H1 (cell line): ENCODE measurements at regions not wholly inside any gene's neighbourhood (a gene's known extent, or its start where the extent isn't known, plus 50 kb on each side); places are given as distances from the start of the nearest gene placed in this dataset.

Experiments
- CTCF ChIA-PET: fragments of 300-600 bp; sonication (Branson Sonifier 250); formaldehyde crosslinking; loops from one replicate; lab custom pipeline; 2021; ENCODE audit not compliant: partially characterized antibody; lab: Charles Lee
- POLR2A ChIA-PET: fragments of 300-600 bp; sonication (Branson Sonifier 250); formaldehyde crosslinking; loops from one replicate; lab custom pipeline; 2021; ENCODE audit warnings: inconsistent platforms; ENCODE audit not compliant: partially characterized antibody; lab: Charles Lee
- DNase-seq, 2 experiments: peaks; one replicate each; pipeline versions ENCODE4 v3.0.0 to v3.0.0-alpha.2; 2010 to 2022; ENCODE audit warnings: low spot score in 2 of 2, low read depth in 1 of 2, mixed read lengths in 1 of 2
- FAIRE-seq: peaks from 2 replicates; lab custom pipeline; 2011; peaks lifted over from hg19 to GRCh38; lab: Jason Lieb, UNC
- H2AFZ ChIP-seq: 2 replicates; pipeline ENCODE4 v1.8.1; 2012; ENCODE audit warnings: low read length, inconsistent platforms
- H2AK5ac ChIP-seq: 2 replicates; pipeline ENCODE4 v1.6.1; 2013; ENCODE audit warnings: low read depth, low read length
- H2BK120ac ChIP-seq: replicated peaks from 2 replicates; pipeline ENCODE3; 2013; ENCODE audit warnings: low read depth, low read length, inconsistent platforms
- H2BK12ac ChIP-seq: 2 replicates; pipeline ENCODE4 v1.6.1; 2013; ENCODE audit warnings: low read depth, low read length
- H2BK15ac ChIP-seq: 2 replicates; pipeline ENCODE4 v1.6.1; 2013; ENCODE audit warnings: low read length
- H2BK20ac ChIP-seq: 2 replicates; pipeline ENCODE4 v1.6.1; 2013; ENCODE audit warnings: low read length
- H2BK5ac ChIP-seq: 2 replicates; pipeline ENCODE4 v1.6.1; 2013; ENCODE audit warnings: low read depth, low read length
- H3K14ac ChIP-seq: 2 replicates; pipeline ENCODE4 v1.6.1; 2013; ENCODE audit warnings: inconsistent platforms; ENCODE audit not compliant: insufficient read length
- H3K18ac ChIP-seq: 2 replicates; pipeline ENCODE4 v1.6.1; 2013; ENCODE audit warnings: low read length; ENCODE audit errors: extremely low read depth
- H3K23ac ChIP-seq: 2 replicates; pipeline ENCODE4 v1.6.1; 2013; ENCODE audit warnings: inconsistent platforms; ENCODE audit not compliant: insufficient read length
- H3K23me2 ChIP-seq: 2 replicates; pipeline ENCODE4 v1.6.1; 2013; ENCODE audit warnings: low read depth, low read length
- H3K27ac ChIP-seq: 2 replicates; pipeline ENCODE4 v1.6.1; 2011; ENCODE audit warnings: low read depth, low read length, inconsistent platforms
- H3K27me3 ChIP-seq, 4 experiments: replicated peaks in 1 of 4; 1 replicate in 1 of 4; 2 replicates in 3 of 4; pipeline versions ENCODE4 v1.6.1 to v1.8.1; 2011 to 2013; ENCODE audit warnings: low read length in 3 of 4, mild to moderate bottlenecking in 3 of 4, inconsistent platforms in 2 of 4, mixed read lengths in 2 of 4, moderate library complexity in 1 of 4; ENCODE audit not compliant: control insufficient read depth in 3 of 4, insufficient read depth in 3 of 4; ENCODE audit errors: extremely low read depth in 1 of 4
- H3K36me3 ChIP-seq, 4 experiments: 2 replicates each; pipeline versions ENCODE4 v1.6.1 to v1.8.1; 2011 to 2013; ENCODE audit warnings: mild to moderate bottlenecking in 4 of 4, low read length in 3 of 4, moderate library complexity in 2 of 4, control low read depth in 1 of 4, inconsistent platforms in 1 of 4; ENCODE audit not compliant: insufficient read depth in 4 of 4, control insufficient read depth in 2 of 4
- H3K4ac ChIP-seq: replicated peaks from 2 replicates; pipeline ENCODE3; 2013; ENCODE audit warnings: low read length, low read depth, mixed read lengths, inconsistent platforms; ENCODE audit not compliant: insufficient read length
- H3K4me1 ChIP-seq, 4 experiments: replicated peaks in 1 of 4; 1 replicate in 1 of 4; 2 replicates in 3 of 4; pipeline versions ENCODE4 v1.6.1 to v1.8.1; 2011 to 2013; ENCODE audit warnings: low read length in 3 of 4, inconsistent platforms in 2 of 4, mixed read lengths in 1 of 4; ENCODE audit not compliant: insufficient read depth in 4 of 4, control insufficient read depth in 3 of 4
- H3K4me2 ChIP-seq, 2 experiments: 2 replicates each; pipeline versions ENCODE4 v1.6.1 to v1.8.1; 2011 to 2013; ENCODE audit warnings: low read depth in 2 of 2, low read length in 2 of 2, control low read depth in 1 of 2, inconsistent platforms in 1 of 2, mild to moderate bottlenecking in 1 of 2; ENCODE audit not compliant: insufficient read depth in 1 of 2
- H3K4me3 ChIP-seq, 4 experiments: fragments of 200-600, 300-600 bp in 1 of 4; sonication (generic), shearing (Covaris generic), sonication (Bioruptor Twin) in 1 of 4; 2 replicates each; pipeline versions ENCODE4 v1.5.1 to v1.8.1; 2011 to 2016; ENCODE audit warnings: low read length in 4 of 4, low read depth in 3 of 4, control low read depth in 2 of 4, inconsistent platforms in 2 of 4, mild to moderate bottlenecking in 2 of 4, mixed read lengths in 1 of 4, moderate library complexity in 1 of 4; ENCODE audit not compliant: insufficient read depth in 2 of 4; ENCODE audit errors: extremely low read depth in 1 of 4
- H3K56ac ChIP-seq: replicated peaks from 2 replicates; pipeline ENCODE3; 2013; ENCODE audit warnings: low read depth, mild to moderate bottlenecking, mixed read lengths, low read length, inconsistent platforms; ENCODE audit not compliant: insufficient read length
- H3K79me1 ChIP-seq: 2 replicates; pipeline ENCODE4 v1.6.1; 2013; ENCODE audit warnings: low read depth, low read length, control low read depth
- H3K79me2 ChIP-seq, 2 experiments: 2 replicates each; pipeline versions ENCODE4 v1.6.1 to v1.8.1; 2012 to 2013; ENCODE audit warnings: low read length in 2 of 2, mild to moderate bottlenecking in 2 of 2, inconsistent platforms in 1 of 2; ENCODE audit not compliant: insufficient read depth in 2 of 2, control insufficient read depth in 1 of 2
- H3K9ac ChIP-seq, 4 experiments: replicated peaks in 1 of 4; 1 replicate in 1 of 4; 2 replicates in 3 of 4; pipeline versions ENCODE4 v1.6.1 to v1.8.1; 2011 to 2013; ENCODE audit warnings: low read depth in 3 of 4, low read length in 3 of 4, control low read depth in 2 of 4, mild to moderate bottlenecking in 2 of 4, moderate library complexity in 2 of 4, inconsistent platforms in 1 of 4; ENCODE audit errors: extremely low read depth in 1 of 4
- H3K9me3 ChIP-seq, 2 experiments: 2 replicates each; pipeline versions ENCODE4 v1.6.1 to v1.8.1; 2012 to 2013; ENCODE audit warnings: mild to moderate bottlenecking in 2 of 2, moderate library complexity in 2 of 2, control low read depth in 1 of 2, inconsistent platforms in 1 of 2, low read depth in 1 of 2, low read length in 1 of 2, mixed read lengths in 1 of 2; ENCODE audit not compliant: insufficient read depth in 2 of 2
- H4K20me1 ChIP-seq, 2 experiments: replicated peaks in 1 of 2; 2 replicates each; pipeline versions ENCODE3 to v1.8.1; 2011 to 2013; ENCODE audit warnings: inconsistent platforms in 2 of 2, low read length in 2 of 2, mild to moderate bottlenecking in 1 of 2; ENCODE audit not compliant: insufficient read depth in 2 of 2, control insufficient read depth in 1 of 2
- H4K5ac ChIP-seq: 2 replicates; pipeline ENCODE4 v1.6.1; 2013; ENCODE audit warnings: low read length, low read depth, mixed read lengths, inconsistent platforms; ENCODE audit not compliant: insufficient read length
- H4K8ac ChIP-seq: 2 replicates; pipeline ENCODE4 v1.8.0; 2013; ENCODE audit warnings: mild to moderate bottlenecking, moderate library complexity, low read length, inconsistent platforms; ENCODE audit not compliant: insufficient read depth; ENCODE audit errors: extremely low read depth
- H4K91ac ChIP-seq: replicated peaks from 2 replicates; pipeline ENCODE3; 2013; ENCODE audit warnings: low read length, mixed read lengths, inconsistent platforms; ENCODE audit not compliant: insufficient read length
- E2F6 ChIP-seq: IDR thresholded peaks from 2 replicates; pipeline ENCODE4 v1.6.1; 2012; ENCODE audit warnings: inconsistent platforms
- HDAC6 ChIP-seq: IDR thresholded peaks from one replicate; pipeline ENCODE4 v1.7.1; 2012; ENCODE audit warnings: low read depth, mild to moderate bottlenecking, inconsistent platforms, low read length, moderate library complexity
- JUN ChIP-seq: IDR thresholded peaks from 2 replicates; pipeline ENCODE4 v1.6.1; 2011; ENCODE audit warnings: low read depth, mild to moderate bottlenecking, improper control_type of control experiment, low read length
- MAFK ChIP-seq: IDR thresholded peaks from 2 replicates; pipeline ENCODE4 v1.6.1; 2012; ENCODE audit warnings: low read depth, mild to moderate bottlenecking, improper control_type of control experiment, low read length
- NANOG ChIP-seq: IDR thresholded peaks from 2 replicates; pipeline ENCODE4 v1.6.1; 2011; ENCODE audit warnings: low read length, low read depth, mild to moderate bottlenecking, inconsistent platforms; ENCODE audit not compliant: insufficient read depth, poor library complexity, severe bottlenecking
- PHF8 ChIP-seq: fragments of 200-600 bp; sonication (generic); conservative IDR thresholded peaks from 2 replicates; pipeline ENCODE4 v1.7.1; 2012; ENCODE audit warnings: low read depth, mild to moderate bottlenecking, inconsistent platforms, low read length, moderate library complexity
- POLR2AphosphoS5 ChIP-seq: IDR thresholded peaks from 2 replicates; pipeline ENCODE4 v1.6.1; 2011; ENCODE audit warnings: low read depth, low read length
- SIN3A ChIP-seq, 2 experiments: IDR thresholded peaks in 1 of 2; conservative IDR thresholded peaks in 1 of 2; 2 replicates each; pipeline ENCODE4 v1.6.1; 2011 to 2012; ENCODE audit warnings: low read length in 2 of 2, improper control_type of control experiment in 1 of 2, low read depth in 1 of 2, mild to moderate bottlenecking in 1 of 2
- SP1 ChIP-seq: IDR thresholded peaks from 2 replicates; pipeline ENCODE4 v1.6.1; 2011; ENCODE audit warnings: low read depth, low read length
- SUZ12 ChIP-seq: fragments of 200-600 bp; sonication (generic); IDR thresholded peaks from 2 replicates; pipeline ENCODE4 v1.6.1; 2012; ENCODE audit warnings: mild to moderate bottlenecking, inconsistent platforms, low read length, moderate library complexity, mixed read lengths
- TAF1 ChIP-seq: IDR thresholded peaks from 2 replicates; pipeline ENCODE4 v1.6.1; 2011; ENCODE audit warnings: mild to moderate bottlenecking, low read depth, low read length
- WGBS, 2 experiments: shearing (Covaris generic) in 1 of 2; methylation state at CpG; one replicate each; pipeline versions ENCODE4 v1.1.6 to v1.1.7; 2013 to 2015; ENCODE audit warnings: low lambda C conversion rate in 2 of 2, mixed read lengths in 2 of 2, inconsistent platforms in 1 of 2, low coverage in 1 of 2, missing lambda C conversion rate in 1 of 2; ENCODE audit not compliant: insufficient replicate concordance in 2 of 2, insufficient coverage in 1 of 2, insufficient read length in 1 of 2; ENCODE audit errors: extremely low coverage in 1 of 2, missing lambda C conversion rate in 1 of 2; 5-methylcytosine and 5-hydroxymethylcytosine counted together
- TF ChIP-seq, protein P1 (sequence below), 3 experiments: IDR thresholded peaks; 1 replicate in 2 of 3; 2 replicates in 1 of 3; pipeline versions ENCODE4 v1.5.1 to v1.6.1; 2011; ENCODE audit warnings: low read length in 3 of 3, mild to moderate bottlenecking in 3 of 3, inconsistent platforms in 2 of 3, low read depth in 1 of 3, moderate library complexity in 1 of 3; ENCODE audit not compliant: insufficient read depth in 1 of 3; ENCODE audit errors: control extremely low read depth in 1 of 3

GRCh38 chr12:76144245-76144549 is 59.7 kb upstream of the NAP1L1 start:
- no peaks in the 10 kb centered on the region for H3K4me1 ChIP-seq
- H3K18ac ChIP-seq: no peak overlapping the region
- ChIA-PET CTCF (interaction anchor here (0.7 to 3.1 kb wide), 2 partner anchors 15 to 34 kb away, joined by 3 to 14 read pairs; no protein-coding TSS in a partner anchor), POLR2A (no interaction called here)
- H3K27me3 ChIP-seq: no peaks in the 10 kb centered on the region
- H4K8ac ChIP-seq: no peak overlapping the region
- H3K9ac ChIP-seq: no peak overlapping the region
- WGBS, 2 experiments: 73% methylated on average over 1 of the region's 1 CpG; no CpG with 5 or more reads in 1 of the 2 experiments
- H2BK12ac ChIP-seq: no peak overlapping the region
- no peak overlapping the region for H4K5ac ChIP-seq
- H3K36me3 ChIP-seq: no peaks in the 10 kb centered on the region
- no peak overlapping the region for H2BK5ac ChIP-seq
- no peak overlapping the region for H3K23ac ChIP-seq
- no peak overlapping the region for H3K4me2 ChIP-seq
- H3K79me2 ChIP-seq: no peaks in the 10 kb centered on the region
- no peaks in the 10 kb centered on the region; the same call in 1 of the 2 replicates for H3K23me2 ChIP-seq
- no peak overlapping the region for H2BK120ac ChIP-seq
- H3K14ac ChIP-seq: no peak overlapping the region
- H3K56ac ChIP-seq: no peak overlapping the region
- no peak overlapping the region for H2AFZ ChIP-seq
- no peak overlapping the region for H3K27ac ChIP-seq
- DNase-seq (no peak), FAIRE-seq (no peak)
- H4K91ac ChIP-seq: no peak overlapping the region
- H3K9me3 ChIP-seq: no peaks in the 10 kb centered on the region
- no peak overlapping the region for H3K4ac ChIP-seq
- H2AK5ac ChIP-seq: no peak overlapping the region
- H2BK15ac ChIP-seq: no peak overlapping the region
- H2BK20ac ChIP-seq: no peak overlapping the region
- no peaks in the 10 kb centered on the region for H4K20me1 ChIP-seq
- H3K79me1 ChIP-seq: no peaks in the 10 kb centered on the region
- no peak overlapping the region for H3K4me3 ChIP-seq
- TF ChIP-seq SUZ12 (no peak), E2F6 (no peak), SIN3A (conservative IDR thresholded peaks at IDR 0.05 in 1 of 2, IDR thresholded peaks at IDR 0.05 in 1 of 2; ENCODE audit: low read depth in 1 of 2, low read length in 2 of 2) (no peak), TAF1 (no peak), PHF8 (no peak), HDAC6 (no peak), SP1 (no peak), NANOG (no peak), JUN (no peak), MAFK (no peak), POLR2AphosphoS5 (no peak)
- TF ChIP-seq, protein P1, sequence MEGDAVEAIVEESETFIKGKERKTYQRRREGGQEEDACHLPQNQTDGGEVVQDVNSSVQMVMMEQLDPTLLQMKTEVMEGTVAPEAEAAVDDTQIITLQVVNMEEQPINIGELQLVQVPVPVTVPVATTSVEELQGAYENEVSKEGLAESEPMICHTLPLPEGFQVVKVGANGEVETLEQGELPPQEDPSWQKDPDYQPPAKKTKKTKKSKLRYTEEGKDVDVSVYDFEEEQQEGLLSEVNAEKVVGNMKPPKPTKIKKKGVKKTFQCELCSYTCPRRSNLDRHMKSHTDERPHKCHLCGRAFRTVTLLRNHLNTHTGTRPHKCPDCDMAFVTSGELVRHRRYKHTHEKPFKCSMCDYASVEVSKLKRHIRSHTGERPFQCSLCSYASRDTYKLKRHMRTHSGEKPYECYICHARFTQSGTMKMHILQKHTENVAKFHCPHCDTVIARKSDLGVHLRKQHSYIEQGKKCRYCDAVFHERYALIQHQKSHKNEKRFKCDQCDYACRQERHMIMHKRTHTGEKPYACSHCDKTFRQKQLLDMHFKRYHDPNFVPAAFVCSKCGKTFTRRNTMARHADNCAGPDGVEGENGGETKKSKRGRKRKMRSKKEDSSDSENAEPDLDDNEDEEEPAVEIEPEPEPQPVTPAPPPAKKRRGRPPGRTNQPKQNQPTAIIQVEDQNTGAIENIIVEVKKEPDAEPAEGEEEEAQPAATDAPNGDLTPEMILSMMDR (IDR thresholded peaks at IDR 0.05; ENCODE audit: control extremely low read depth in 1 of 3, insufficient read depth in 1 of 3, low read depth in 1 of 3, low read length in 3 of 3): no peak
